ENCODE measurements at regions not wholly inside any gene's neighbourhood (a gene's known extent, or its start where the extent isn't known, plus 50 kb on each side); places are given as distances from the start of the nearest gene placed in this dataset.
"Not testable (repeated sequence)": the region's sequence is repeated elsewhere in the genome, so short reads cannot be mapped to it uniquely, and the experiment has no call there.

DNA sequence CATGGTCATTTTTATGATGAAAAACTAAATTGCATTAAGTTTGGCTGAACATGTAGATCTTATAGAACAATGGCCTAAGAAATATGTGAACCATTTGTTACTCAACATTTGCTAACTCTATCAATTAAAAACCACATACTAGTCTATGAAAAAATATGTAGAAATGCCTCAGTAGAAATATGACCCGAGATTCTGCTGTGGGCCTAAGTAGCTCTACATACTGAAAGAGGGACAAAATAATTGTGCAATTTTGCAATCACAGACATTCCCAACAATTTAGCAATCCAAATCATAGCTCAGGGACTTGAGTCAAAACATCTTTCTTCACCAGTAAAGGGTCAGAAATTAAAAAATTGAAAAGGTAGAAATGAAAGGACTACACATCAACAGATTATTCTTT lies 619.0 kb downstream of the FRK start:
- no peak for DNase-seq (ENCODE audit: low spot score)

DNA sequence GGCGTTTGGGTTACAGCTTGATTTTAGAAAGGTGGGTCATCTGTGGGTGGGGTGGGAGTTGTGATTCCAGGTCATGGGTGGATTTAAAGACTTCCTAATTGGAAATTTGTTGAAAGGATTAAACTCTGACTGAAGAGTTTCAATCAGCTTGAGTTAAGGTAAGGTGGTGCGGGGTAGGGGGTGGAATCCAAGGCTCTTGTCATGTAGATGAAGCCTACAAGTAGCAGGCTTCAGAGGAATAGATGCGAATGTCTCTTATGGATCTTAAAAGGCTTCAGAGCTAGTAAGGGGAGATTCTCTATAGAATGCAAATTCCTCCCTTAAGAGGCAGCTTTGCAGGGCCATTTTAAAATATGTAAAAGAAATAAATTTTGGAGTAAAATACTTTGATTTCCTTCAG lies 645.3 kb downstream of the FRK start:
- DNase-seq (ENCODE audit: low spot score) = no peak

DNA sequence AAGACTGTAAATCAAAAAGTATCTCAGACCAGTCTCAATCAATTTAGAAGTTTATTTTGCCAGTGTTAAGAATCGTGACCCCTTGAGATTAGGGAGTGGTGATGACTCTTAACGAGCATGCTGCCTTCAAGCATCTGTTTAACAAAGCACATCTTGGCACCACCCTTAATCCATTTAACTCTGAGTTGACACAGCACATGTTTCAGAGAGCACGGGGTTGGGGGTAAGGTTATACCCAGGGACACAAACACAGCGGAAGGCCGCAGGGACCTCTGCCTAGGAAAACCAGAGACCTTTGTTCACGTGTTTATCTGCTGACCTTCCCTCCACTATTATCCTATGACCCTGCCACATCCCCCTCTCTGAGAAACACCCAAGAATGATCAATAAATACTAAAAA lies 645.8 kb downstream of the FRK start:
- not testable (repeated sequence) for DNase-seq (ENCODE audit: low spot score)

DNA sequence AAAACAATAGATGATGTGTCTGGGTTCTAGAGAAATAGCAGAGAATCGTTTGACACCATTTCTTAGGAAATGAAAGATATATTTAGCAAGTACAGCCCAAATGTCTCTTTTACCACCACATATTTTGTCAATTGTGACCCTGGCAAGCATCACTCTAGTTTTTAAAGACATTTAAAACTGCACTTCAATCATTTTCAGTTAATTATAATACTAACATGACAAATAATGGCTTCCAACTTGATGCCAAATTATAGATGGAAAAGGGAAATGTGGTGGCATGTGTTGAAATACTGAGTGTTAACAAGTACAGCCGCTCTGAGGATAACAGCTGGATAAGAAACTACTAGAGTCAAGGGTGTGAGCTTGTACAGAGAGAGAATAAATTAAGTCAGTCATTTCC lies 648.9 kb downstream of the FRK start:
- no peak for DNase-seq (ENCODE audit: low spot score)

DNA sequence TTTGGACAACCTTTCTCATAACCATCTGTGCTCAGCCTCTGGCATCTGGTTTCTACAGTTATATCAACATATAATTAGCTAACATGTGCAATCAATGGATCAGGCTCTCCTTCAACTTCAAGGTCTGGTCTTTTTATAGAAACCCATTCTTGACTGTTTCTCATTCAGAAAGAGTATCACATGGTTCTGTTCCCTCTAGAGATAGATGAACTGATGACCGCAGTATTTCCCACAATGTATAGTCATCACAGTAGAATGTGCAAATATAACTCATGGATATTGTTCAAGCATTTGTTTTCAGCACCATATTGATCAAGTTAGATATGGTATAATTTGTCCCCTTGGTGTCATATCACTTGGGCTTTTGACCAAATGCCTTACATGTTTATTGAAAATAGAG lies 656.2 kb downstream of the FRK start:
- no peak for DNase-seq (ENCODE audit: low spot score)

DNA sequence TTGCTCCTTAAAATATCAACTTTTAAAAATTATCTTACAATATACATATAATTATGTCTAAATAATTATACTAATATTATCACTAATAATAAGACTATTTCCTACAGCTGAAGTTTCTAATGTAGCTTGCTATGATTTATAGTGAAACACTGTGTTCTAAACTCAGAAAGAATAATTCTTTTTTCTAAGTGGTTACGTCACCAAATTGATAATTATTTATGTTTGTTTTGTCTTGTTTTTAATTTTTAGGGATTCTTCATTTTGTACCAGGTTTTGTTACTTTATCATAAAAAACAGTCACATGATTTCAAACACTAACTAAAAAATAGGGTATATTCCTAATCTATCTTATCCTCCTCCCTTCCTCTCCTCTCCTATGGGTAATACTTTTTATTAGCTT lies 662.1 kb downstream of the FRK start:
- DNase-seq (ENCODE audit: low spot score) = no peak

DNA sequence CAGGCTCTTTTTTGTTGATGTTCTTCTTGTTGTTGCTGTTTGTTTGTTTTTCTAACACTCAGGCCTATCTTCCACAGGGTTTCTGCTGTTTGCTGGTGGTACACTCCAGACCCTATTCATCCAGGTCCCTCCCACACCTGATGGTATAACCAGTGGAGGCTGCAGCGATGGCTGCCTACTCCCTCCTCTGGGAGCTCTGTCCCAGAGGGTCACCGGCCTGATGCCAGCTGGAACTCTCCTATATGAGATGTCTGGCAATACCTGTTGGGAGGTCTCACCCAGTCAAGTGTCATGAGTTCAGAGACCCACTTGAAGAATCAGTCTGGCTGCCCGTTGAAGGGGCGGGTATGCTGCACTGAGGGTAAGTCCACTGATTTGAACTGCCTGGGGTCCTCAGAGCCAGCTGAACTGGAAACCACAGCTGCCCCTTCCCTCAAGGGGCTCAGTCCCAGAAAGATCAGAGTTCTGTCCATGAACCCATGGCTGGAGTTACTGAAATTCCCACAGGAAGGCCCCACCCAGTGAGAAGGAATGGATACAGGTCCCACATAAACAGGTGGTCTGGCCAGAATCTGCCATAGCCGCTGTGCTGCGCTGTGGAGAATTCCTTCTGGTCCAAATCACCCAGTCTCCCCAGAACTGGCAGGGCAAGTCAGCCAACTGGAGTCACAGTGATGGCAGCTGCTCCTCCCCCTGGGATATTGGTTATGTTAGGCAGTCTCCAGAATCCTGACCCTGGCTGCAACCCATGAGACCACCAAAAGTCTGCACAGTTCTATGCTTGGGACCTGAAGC lies 664.4 kb downstream of the FRK start:
- DNase-seq (ENCODE audit: low spot score) = no peak

DNA sequence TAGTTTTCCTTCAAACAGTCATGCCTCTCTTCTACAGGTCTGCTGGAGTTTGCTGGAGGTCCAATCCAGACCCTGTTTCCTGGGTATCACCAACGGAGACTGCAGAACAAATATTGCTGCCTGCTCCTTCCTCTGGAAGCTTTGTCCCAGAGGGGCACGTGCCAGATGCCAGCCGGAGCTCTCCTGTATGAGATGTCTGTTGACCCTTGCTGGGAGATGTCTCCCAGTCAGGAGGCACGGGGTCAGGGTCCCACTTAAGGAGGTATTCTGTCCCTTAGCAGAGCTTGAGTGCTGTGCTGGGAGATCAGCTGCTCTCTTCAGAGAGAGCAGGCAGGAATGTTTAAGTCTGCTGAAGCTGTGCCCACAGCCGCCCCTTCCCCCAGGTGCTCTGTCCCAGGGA lies 666.9 kb downstream of the FRK start:
- no peak for DNase-seq (ENCODE audit: low spot score)

DNA sequence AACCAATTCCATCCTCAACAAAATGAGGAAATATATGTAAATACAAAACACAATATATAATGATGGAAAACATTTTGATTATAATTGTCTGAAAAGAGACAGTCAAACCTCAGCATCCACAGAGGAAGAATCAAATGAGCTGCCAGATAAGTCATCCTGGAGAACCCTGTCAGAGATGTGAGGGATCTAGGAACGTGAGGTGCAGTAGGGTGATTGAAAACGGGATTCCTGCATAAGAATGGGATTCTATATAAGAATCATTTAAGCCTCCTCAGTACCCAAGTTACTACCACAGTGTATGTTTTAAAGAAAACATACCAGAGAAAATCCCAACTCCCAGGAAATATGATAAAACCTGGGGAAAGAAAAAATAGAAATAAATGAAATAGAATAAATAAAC lies 690.5 kb downstream of the FRK start:
- no peak for DNase-seq (ENCODE audit: low spot score)

DNA sequence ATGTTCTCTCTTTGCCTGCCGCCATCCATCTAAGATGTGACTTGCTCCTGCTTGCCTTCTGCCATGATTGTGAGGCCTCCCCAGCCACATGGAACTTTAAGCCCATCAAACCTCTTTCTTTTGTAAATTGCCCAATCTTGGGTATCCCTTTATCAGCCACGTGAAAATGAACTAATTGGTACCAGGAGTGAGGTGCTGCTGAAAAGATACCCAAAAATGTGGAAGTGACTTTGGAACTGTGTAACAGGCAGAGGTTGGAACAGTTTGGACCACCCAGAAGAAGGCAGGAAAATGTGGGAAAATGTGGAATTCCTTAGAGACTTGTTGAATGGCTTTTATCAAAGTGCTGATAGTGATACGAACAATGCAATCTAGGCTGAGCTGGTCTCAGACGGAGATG lies 694.9 kb downstream of the FRK start:
- no peak for DNase-seq (ENCODE audit: low spot score)

DNA sequence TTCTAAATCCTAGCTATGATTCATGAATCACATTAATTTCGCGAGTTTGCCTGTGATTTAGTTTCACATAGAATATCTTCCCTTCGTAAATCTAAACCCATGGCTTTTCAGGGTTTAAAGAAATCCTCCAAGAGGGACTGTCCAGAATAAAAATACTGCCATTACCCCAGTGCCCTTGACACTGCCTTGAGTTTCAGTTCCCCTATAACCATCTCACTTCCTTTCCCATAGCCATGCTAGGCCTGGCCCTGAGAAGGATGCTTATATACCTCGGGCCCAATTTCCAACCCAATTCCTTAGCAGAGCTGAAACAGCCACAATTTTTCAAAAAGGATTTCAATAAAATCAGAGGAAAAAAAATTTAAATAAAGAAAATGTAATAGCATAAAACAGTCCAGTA lies 697.3 kb downstream of the FRK start:
- DNase-seq (ENCODE audit: low spot score) = no peak

DNA sequence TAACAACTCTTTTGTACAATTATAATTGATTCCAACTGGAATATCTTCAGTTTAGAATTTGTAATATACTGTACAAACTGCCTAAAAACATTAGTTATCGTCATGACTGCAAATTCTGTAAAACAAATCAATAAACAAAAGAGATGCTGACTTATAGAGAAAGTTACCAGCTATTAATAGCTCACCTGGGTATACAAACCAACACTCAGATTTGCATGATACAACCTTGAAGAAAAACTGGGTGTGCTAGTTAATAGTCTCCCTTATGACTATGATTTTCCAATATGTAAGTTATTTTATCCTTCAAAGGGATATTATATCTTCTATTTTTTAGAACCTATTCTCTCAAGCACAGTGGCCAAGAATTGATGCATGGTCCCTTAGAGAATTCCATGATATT lies 698.5 kb downstream of the FRK start:
- no peak for DNase-seq (ENCODE audit: low spot score)

DNA sequence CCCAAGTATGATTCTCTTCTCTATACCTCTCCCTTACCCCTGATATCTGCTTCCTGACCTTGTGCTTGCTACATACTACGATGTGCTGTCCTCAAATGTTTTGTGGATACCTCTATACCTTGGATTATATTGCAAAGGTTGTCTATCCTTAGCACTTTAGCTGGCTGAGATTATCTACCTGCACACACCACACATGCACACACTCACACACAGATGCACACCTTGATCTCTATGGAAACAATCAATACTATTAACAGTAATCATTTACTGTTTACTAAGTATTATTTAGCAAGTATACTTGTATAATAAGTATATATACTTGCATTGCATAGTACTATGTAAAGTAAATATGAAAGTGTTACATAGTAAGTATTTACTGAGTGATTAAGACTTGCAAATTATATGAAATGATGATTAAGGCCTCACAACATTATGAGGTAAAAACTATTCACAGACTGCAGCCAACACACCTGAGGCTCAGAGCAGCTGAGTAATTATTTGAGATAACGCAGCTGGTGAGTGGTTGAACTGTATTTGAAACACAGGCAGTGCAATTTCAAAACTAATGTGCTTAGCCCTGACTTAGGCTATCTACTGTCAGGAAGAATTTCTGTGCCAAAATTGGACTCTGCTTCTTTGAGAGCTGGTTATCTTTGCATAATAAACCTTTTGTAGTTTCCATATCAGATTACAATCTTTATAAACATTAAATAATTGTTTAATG lies 699.9 kb downstream of the FRK start:
- peak; percentile 34 for DNase-seq (ENCODE audit: low spot score)

DNA sequence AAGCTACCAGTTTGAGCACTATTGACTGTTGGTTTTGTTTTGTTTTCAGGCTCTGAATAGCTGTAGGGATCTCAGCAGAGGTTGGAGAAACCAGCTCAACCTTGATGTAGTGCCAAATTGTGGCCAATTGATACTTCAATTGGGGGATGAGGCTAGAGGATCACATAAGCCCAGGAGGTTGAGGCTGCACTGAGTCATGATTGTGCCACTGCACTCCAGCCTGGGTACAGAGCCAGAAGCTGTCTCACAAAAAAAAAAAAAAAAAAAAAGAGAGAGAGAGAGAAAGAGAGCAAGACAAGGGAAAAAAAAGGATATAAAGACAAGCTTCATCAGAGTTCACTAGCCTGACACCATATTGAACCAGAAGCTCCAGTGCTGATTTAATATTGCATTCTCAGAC lies 702.1 kb downstream of the FRK start:
- no peak for DNase-seq (ENCODE audit: low spot score)

DNA sequence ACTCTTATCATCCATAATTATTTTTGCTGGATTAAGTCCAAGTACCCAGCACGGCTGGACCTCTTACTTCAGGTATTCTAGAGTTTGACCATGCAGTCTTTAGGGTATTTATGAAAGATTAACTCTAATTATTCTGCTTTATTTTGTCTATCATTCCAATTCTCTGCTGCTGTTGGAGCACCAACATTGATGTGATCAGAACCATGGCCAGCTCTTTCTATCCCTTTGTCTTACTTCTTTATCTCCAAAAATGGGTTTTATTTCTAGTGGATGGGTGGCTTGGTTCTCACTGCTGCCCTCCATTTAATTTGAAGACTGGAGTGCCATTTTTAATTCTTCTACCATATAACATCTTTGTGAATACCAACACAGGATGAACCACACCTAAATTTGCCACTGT lies 704.3 kb downstream of the FRK start:
- no peak for DNase-seq (ENCODE audit: low spot score)

DNA sequence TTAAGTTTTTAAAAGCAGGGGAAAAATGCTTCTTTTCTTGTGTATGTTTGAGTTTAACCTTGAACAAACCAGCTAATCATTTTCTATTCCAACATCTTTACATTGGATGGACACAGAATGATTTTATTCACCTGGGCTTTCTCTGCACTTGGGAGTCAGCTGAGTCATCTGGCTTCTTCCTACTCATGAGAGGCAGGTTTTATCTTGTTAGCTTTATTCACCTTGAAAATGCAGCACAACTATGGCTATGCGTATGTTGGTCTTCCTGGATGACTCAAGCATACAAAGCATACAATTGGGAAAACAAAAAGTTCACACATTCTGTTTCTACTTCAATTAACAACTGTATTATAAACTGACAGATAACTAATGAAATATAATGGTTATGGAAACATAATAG lies 737.7 kb downstream of the FRK start:
- DNase-seq (ENCODE audit: low spot score) = no peak

DNA sequence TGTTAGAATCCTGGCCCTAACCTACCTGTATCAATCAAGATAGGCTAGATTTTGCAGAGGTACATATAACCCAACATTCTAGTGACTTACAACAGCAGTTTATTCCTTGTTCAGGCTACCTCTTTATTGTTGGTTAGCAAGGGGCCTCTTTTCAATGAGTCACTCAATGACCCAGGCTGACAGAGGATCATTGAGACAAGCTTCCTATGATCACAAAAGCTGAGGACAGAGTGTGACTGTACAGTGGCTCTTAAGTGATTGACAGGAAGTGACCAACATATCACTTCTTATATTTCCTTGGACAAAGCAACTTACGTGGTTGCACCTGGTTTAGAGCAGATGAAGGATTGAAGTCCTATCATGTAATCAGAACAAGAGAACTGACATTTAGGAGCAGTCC lies 740.9 kb downstream of the FRK start:
- no peak for DNase-seq (ENCODE audit: low spot score)

DNA sequence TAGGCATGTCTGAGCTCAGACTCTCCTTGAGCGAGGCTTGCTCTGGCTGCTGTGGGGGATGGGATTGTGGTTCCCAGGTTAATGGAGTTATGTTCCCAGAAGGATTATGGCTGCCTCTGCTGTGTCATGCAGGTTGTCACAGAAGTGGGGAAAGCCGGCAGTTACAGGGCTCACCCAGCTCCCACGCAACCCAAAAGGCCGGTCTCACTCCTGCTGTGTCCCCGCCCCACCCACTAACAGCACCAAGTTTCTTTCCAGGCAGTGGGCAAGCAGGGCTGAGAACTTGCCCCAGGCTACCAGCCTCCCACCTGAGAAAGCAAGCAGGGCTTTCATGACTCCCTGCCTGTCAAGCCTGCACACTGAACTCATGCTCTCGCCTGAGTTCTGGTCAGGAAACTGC lies 750.5 kb downstream of the FRK start:
- DNase-seq (ENCODE audit: low spot score) = no peak

DNA sequence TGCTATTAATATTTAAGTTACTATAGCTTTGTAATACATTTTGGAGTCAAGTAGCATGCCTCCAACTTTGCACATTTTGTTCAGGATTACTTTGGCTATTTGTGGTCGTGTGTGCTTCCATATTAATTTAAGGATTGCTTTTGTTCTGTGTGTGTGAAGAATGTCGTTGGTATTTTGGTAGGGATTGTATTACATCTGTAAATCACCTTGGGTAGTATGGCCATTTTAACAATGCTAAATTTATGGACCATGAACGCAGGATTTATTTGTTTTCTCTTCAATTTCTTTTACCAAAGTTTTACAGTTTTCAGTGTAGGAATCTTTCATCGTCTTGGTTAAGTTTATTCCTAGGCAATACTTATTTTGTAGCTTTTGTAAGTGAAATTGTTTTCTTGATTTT lies 758.0 kb downstream of the FRK start:
- DNase-seq (ENCODE audit: low spot score) = no peak

DNA sequence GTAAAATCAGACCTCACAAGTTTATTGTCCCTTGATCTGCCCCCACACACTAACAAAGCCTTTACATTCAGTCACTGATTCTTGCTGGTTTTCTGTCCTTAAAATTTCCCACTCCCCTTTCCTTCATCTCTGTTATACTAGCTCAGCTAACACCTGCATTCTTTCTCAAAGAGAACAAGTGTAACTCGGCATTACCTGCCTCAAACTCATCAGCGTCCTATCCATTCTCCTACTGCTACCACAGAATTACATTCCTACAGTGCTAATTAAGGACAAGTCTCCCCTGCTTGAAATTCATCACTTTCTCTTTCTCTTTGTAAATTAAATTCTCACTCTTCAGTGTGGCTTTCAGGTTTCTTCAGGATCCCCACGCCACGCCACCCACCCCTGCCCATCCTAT lies 773.2 kb downstream of the FRK start:
- no peak for DNase-seq (ENCODE audit: low spot score)

DNA sequence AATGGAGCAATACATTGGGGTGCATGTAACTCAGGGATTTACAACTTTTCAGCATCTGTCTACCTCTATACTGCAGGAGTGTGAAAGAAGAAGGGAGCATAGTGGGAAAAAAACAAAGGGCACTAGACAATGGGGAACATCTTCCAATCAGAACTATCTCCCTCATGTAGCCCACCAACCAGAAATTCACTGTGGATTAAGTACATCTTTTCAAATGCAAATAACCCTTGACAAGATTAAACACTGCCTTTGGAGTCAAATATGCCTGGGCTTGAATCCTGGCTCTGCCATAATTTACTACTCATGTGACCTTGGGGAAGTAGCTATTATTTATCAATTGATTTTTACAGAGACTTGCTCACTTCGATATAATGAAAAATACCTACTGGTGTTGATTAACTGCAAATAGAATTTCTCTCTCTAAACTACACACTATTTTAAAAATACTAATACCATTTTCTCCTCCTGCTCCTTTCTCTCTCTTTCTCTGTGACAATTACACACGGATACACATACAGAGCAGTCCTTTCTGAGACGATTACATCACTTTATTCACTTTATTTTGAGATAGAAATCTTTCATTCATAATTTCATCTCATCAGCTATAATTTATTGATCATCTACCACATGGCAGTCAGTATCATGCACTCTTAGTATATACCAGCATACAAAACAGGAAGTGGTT lies 783.7 kb downstream of the FRK start:
- DNase-seq (ENCODE audit: low spot score) = no peak

DNA sequence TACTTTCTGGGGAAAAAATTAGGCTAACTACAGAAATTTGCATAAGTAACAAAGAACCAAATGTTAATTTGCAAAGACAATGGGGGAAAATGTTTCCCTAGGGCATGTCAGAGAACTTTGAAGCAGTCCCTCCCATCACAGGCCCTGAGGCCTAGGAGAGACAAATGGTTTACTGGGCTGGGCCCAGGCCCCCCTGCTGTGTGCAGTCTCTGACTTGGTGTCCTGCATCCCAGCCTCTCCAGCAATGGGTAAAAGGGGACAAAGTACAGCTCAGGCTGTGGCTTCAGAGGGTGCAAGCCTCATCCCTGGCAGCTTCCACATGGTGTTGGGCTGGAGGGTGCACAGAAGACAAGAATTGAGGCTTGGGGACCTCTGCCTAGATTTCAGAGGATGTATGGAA lies 788.4 kb downstream of the FRK start:
- DNase-seq (ENCODE audit: low spot score) = no peak

DNA sequence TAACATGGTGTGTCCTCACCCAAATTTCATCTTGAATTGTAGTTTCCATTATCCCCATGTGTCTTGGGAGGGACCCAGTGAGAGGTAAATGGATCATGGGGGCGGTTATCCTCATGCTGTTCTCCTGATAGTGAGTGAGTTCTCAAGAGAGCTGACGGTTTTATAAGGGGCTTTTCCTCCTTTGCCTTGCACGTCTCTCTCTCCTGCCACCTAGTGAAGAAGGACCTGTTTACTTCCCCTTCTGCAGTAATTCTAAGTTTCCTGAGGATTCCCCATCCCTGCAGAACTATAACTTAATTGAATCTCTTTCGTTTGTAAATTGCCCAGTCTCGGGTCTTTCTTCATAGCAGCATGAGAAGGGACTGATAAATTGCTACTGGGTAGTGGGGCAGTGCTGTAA lies 789.3 kb downstream of the FRK start:
- no peak for DNase-seq (ENCODE audit: low spot score)

Measured in mucosa of gallbladder (tissue), 1 donor.